ENCODE measurements at regions not wholly inside any gene's neighbourhood (a gene's known extent, or its start where the extent isn't known, plus 50 kb on each side); places are given as distances from the start of the nearest gene placed in this dataset.

DNA sequence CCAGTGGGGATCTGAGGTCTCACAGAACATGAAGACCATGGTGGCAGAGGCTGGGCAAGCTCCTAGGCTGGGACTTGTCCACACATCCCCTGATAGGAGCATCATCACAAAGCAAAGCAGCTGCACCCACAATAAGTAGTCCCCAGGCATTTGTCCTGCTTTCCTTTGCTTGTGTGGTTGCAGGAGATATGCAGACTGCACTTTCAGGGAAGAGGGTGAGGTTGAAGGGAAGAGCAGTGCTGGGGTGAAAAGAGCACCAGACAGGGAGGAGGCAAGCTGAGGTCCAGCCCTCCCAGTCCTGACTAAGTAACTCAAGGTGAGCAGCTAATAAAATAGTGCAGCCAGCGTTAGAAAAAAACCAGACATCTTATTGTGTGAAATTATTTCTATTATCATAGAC, 383.6 kb downstream of the UQCRFS1 start:
- DNase-seq (ENCODE audit: low spot score in 2 of 2), result no peak
- no peaks in the 10 kb centered on the region for H3K9me3 ChIP-seq
- no peaks in the 10 kb centered on the region for H3K36me3 ChIP-seq
- H3K4me3 ChIP-seq, result no peak overlapping the region
- no peaks in the 10 kb centered on the region for H3K4me1 ChIP-seq
- no peaks in the 10 kb centered on the region for H3K27me3 ChIP-seq
- H3K27ac ChIP-seq, result no peak overlapping the region
- intact Hi-C loops (cut with DNase I), result no loop called here
- TF ChIP-seq, protein P1, sequence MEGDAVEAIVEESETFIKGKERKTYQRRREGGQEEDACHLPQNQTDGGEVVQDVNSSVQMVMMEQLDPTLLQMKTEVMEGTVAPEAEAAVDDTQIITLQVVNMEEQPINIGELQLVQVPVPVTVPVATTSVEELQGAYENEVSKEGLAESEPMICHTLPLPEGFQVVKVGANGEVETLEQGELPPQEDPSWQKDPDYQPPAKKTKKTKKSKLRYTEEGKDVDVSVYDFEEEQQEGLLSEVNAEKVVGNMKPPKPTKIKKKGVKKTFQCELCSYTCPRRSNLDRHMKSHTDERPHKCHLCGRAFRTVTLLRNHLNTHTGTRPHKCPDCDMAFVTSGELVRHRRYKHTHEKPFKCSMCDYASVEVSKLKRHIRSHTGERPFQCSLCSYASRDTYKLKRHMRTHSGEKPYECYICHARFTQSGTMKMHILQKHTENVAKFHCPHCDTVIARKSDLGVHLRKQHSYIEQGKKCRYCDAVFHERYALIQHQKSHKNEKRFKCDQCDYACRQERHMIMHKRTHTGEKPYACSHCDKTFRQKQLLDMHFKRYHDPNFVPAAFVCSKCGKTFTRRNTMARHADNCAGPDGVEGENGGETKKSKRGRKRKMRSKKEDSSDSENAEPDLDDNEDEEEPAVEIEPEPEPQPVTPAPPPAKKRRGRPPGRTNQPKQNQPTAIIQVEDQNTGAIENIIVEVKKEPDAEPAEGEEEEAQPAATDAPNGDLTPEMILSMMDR (IDR thresholded peaks at IDR 0.05), result no peak

DNA sequence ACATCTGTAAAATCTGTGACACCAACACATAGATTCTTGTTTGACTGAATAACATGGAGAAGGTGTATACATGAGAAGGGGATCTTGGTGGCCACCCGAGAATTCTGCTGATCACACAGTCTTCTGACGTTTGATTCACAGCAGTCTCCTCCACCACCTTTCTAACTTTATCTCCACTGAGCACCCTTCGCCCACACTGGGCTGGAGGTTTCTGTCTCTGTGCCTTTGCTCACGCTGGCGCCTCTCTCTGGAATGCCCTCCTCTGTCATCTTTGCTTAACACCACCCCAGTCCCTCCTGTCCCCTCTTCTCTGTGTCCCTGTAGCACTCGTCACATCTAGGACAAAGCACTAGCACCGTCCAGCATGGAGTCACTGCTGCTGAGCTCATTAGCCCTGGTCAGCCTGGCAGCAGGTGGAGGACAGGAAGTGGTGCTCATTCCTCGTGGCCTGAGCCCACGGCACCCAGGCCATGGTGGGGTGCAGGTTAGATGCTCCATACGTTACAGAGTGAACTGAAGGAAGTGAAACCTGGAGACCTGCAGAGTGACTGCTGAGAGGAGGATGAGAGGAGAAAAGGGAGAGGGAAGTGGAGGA, 384.6 kb downstream of the UQCRFS1 start:
- intact Hi-C loops (cut with DNase I), result no loop called here
- Histone ChIP-seq H3K36me3 (no peaks in the 10 kb centered on the region), H3K27me3 (no peaks in the 10 kb centered on the region), H3K9me3 (no peaks in the 10 kb centered on the region), H3K4me3 (no peak overlapping the region), H3K27ac (no peak overlapping the region), H3K4me1 (no peaks in the 10 kb centered on the region)
- TF ChIP-seq, protein P1 (IDR thresholded peaks at IDR 0.05), result no peak
- no peak for DNase-seq (ENCODE audit: low spot score in 2 of 2)

DNA sequence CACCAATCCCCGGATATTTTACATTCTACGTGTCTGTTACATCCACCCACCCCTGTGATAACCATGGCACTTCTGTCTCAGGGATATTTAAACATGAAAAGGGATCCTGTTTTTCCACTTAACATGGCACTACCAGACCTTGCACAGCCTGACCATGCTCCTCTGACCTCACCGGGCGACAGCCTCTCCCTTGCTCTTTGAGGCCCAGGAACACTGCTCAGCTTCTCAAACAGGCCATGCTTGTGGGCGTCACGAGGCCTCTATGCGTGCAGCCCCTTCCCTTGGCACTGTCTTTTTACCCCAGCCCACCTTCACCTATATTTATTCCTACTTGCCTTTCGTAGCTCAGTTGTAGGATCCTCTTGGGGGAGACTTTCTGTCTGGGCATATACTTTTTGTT, 385.6 kb downstream of the UQCRFS1 start:
- H3K4me1 ChIP-seq, result no peaks in the 10 kb centered on the region
- intact Hi-C loops (cut with DNase I), result no loop called here
- H3K4me3 ChIP-seq, result no peak overlapping the region
- H3K9me3 ChIP-seq, result no peaks in the 10 kb centered on the region
- H3K27ac ChIP-seq, result no peak overlapping the region
- no peaks in the 10 kb centered on the region for H3K36me3 ChIP-seq
- TF ChIP-seq, protein P1 (IDR thresholded peaks at IDR 0.05), result no peak
- no peaks in the 10 kb centered on the region for H3K27me3 ChIP-seq
- DNase-seq (ENCODE audit: low spot score in 2 of 2), result no peak

DNA sequence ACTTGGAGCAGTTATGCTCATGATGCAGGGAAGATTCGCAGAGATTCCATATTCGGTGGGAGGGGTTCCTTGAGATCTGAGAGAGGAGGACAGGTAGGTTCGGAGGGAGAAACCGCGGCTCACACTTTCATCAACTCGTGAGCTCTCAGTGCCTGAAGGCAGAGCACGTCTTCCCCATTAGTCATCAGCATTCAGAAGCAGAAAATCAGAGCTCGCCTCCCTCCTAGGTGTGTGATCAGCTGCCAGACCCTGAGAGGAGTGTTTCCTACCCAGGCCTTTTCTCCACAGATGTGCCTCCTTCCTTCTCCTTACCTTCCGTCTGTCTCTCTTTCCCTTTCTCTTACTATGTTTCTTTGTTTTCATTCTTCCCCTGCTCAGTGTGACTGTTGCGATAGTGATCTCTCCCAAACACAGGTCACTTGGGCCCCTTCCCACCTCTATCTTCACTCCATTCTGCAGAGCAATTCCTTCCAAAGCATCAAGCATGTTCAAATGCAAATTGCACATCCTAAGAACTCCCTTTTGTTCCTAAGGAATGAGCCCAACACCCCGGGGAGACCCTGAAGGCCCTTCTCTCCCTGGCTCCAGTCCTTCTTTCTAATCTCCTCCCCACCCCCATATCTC, 389.5 kb downstream of the UQCRFS1 start:
- Histone ChIP-seq H3K4me1 (no peaks in the 10 kb centered on the region), H3K36me3 (no peaks in the 10 kb centered on the region), H3K27ac (no peak overlapping the region), H3K27me3 (no peaks in the 10 kb centered on the region), H3K4me3 (no peak overlapping the region), H3K9me3 (no peaks in the 10 kb centered on the region)
- DNase-seq (ENCODE audit: low spot score in 2 of 2), result no peak
- TF ChIP-seq, protein P1 (IDR thresholded peaks at IDR 0.05), result no peak
- intact Hi-C loops (cut with DNase I), result no loop called here

DNA sequence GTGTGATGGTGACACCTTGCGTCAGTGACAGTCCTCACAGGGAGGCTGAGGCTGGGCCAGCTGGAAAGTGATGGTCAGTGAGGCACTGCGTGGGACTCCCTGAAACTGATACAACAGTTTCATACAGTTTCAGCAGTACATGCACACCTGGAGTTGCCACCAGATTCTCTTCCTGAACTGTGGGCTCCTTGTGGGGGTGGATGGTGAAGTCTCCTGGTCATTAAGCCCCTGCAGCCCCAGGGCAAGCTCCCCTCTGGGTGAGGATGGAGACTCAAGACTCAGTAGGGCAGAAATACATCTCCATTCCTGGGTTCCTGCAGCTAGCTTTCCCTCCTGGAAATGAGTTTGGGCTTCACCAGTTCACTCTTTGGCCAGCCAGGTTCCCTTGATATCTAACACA, 392.7 kb downstream of the UQCRFS1 start:
- TF ChIP-seq, protein P1 (IDR thresholded peaks at IDR 0.05), result no peak
- Histone ChIP-seq H3K27me3 (no peaks in the 10 kb centered on the region), H3K4me1 (no peaks in the 10 kb centered on the region)

More for the DNA sequence above, 392.7 kb downstream of the UQCRFS1 start:
- no peaks in the 10 kb centered on the region for H3K9me3 ChIP-seq
- H3K36me3 ChIP-seq, result no peaks in the 10 kb centered on the region
- no peak overlapping the region for H3K4me3 ChIP-seq
- H3K27ac ChIP-seq, result no peak overlapping the region
- no peak for DNase-seq (ENCODE audit: low spot score in 2 of 2)
- intact Hi-C loops (cut with DNase I), result no loop called here
